Stimulated activated CD4-positive, alpha-beta T cell treated with anti-CD3 and anti-CD28 coated beads, Interleukin-1b, Interleukin-23, amount 100 ng/mL, for 24 hours (primary cell): ENCODE measurements at regions not wholly inside any gene's neighbourhood (a gene's known extent, or its start where the extent isn't known, plus 50 kb on each side); places are given as distances from the start of the nearest gene placed in this dataset.

Experiments
- DNase-seq, 4 experiments: peaks; one replicate each; pipeline ENCODE4 v3.0.0-alpha.2; 2020; ENCODE audit warnings: low read depth in 4 of 4, low spot score in 1 of 4

- no peak for DNase-seq
These were observed 737.1 kb downstream of the INHBA start for GRCh38 chr7:40965774-40966173.

DNA sequence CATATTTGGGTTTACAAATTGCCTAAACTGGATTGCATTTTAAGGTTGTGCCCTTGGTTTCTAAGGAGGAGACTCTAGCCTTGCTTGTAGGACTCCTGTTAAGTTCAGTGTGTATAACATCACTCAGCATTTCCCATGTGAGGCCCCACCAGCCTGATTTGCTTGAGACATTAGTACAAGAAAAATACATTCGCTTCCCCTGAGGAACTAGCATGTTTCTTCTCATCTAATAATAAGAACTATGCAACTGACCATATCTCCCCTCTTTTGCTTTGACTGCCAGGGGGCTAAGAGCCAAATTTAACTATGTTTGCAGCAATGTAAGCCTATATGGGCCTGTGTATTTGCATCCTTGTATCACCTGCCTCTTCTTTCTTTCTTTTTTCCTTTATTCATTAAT lies 737.9 kb downstream of the INHBA start:
- DNase-seq: no peak

DNA sequence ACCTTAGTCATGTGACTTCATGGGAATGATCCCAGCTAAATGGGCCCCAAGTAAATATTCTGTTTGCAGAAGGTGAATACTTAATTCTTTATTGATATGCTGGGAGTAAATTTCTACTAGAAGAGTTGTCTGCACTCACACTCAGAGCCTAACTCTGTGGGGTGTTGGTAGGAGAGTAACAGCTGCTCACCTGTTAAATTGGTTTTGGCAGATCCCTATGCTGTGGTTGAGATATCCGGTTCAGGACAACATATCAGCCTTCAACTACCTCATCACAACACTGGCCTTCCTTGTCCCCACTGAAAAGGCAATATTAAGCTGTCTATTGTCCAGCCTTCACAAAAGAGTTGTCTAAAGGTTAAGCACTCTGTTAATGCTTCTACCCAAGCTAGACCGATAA lies 738.3 kb downstream of the INHBA start:
- no peak for DNase-seq

- DNase-seq: no peak
These were observed 742.9 kb downstream of the INHBA start for GRCh38 chr7:40959955-40960354.

DNA sequence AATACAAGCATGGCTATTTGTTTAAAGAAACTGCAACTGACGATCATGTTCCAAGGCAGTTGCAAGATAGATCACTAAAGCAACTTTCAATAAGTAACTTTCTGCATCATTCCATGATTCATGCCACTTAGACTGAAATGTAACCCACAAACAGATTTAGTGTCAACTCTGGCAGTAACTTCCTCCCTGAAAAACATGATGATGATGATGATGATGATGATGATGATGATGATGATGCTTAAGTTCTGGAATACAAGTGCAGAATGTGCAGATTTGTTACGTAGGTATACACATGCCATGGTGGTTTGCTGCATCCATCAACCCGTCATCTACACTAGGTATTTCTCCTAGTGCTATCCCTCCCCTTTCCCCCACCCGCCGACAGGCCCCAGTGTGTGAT lies 754.7 kb downstream of the INHBA start:
- no peak for DNase-seq

GRCh38 chr7:40947566-40947965 lies 755.3 kb downstream of the INHBA start:
- no peak for DNase-seq

- no peak for DNase-seq
These were observed 756.3 kb downstream of the INHBA start for GRCh38 chr7:40946549-40946948.

- DNase-seq: no peak
These were observed 757.1 kb downstream of the INHBA start for GRCh38 chr7:40945788-40946187.

GRCh38 chr7:40944981-40945585 lies 757.8 kb downstream of the INHBA start:
- no peak for DNase-seq

- no peak for DNase-seq
These were observed 765.0 kb downstream of the INHBA start for GRCh38 chr7:40937879-40938278.

DNA sequence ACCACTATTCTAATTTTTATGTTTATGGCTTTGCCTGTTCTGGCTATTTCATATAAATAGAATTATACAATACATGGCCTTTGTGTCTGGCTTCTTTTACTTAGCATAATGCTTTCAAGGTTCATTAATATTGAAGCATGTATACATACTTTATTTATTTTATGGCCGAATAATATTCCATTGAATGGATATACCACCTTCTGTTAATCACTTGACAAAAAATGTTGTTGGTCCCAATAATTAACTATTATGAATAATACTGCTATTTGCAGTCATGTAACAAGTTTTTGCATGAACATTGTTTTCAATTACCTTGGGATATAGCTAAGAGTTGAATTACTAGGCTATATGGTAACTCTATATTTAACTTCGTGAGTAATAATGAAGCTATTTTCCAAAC lies 767.5 kb downstream of the INHBA start:
- DNase-seq: no peak

GRCh38 chr7:40923626-40924025 lies 779.3 kb downstream of the INHBA start:
- no peak for DNase-seq

DNA sequence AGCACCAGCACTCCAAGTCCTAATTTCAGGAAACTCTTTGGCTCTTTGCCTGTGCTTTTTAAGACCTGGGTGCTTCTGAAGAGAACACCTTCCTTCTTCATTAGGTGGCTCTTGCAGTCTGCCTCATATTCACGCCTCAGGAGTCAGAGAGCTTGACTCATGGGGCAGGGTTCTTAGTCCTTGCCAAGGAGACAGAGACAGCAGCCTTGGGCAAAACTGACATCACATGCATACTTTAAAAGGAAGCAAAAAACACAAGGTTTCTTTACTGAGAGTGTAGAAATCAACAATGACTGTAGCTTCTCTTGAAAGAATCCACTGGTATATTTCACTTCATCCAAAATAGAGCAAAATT lies 780.6 kb downstream of the INHBA start:
- DNase-seq: no peak

DNA sequence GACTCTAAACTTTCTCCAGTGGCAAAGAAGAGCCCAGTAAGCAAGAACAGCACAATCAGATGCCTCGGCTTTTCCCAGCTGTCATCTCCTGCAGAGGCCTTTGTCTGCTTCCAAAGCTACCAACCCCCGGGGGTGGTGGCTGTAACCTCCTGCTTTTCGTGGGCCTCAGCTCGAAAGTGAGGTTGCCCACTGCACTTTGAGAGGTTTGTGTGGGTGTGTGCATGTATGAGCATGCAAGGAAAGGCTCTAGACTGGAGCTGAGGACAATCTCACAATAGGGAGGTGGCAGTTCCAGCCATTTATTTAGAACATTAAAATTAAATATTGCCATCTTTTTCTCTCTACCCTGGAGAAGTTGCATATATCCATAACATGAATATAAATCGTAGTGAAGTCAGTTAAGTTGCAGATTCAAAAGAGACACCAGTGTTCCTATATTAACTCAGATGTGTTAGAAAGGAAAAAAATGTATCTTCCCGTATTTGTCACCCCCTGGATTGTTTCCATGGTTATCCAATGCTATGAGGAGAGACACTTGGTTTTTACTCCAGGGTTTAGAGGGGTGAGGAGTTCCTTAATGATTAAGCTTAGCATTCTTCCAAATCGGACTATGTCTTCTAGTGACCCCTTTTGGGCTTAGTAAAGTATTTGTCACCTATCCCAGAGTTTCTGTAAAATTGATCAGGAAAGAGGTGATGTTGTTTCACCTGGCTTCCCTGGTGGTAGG lies 781.1 kb downstream of the INHBA start:
- no peak for DNase-seq

DNA sequence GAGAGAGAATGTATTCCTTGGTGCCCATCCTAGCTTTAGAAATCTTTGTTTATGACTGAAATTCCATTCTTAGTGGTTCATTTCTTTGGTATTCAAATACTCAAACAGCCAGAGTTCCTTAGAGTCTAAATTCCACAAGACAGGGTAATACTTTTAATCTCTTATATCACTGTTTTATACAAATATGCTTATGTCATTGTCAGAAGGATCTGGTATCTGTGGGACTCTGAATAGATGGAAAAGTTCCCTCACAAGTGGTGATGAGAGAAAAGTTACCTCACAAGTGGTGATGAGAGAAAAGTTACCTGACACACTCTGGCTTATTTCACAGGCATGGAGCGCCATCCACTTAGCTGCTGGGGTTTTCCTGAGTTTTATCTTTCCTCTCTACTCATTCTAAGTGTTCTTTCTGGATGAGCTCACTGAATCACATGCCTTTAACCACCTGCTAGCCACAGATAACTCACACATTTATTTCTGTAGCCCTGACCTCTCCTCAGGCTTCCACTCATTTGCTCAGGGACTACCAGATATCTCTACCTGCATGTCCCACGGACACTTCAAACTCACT lies 784.0 kb downstream of the SUGCT start:
- DNase-seq: no peak

DNA sequence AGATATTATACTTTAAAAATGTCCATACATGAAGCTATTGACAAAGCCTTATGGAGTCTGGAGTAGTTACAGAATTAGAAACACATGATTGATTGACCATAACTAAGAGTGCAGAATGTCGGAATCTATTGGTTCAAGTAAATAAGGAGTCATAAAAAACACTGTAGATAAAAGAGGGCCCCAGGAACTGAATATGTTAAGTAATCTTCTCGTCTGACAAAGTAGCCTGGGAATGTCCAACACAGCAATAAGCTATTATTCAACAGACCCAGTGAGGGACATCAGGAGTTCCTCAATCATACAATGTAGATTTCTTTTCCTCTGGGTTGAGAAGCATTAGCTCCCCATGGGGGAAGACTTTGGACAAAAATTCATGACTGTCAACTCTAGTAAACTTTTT lies 782.0 kb downstream of the SUGCT start:
- DNase-seq: no peak

GRCh38 chr7:40915071-40915470 lies 780.3 kb downstream of the SUGCT start:
- no peak for DNase-seq
